ENCODE measurements at regions not wholly inside any gene's neighbourhood (a gene's known extent, or its start where the extent isn't known, plus 50 kb on each side); places are given as distances from the start of the nearest gene placed in this dataset.

- Histone ChIP-seq H3K27me3 (no peaks in the 10 kb centered on the region), H3K36me3 (no peaks in the 10 kb centered on the region), H3K4me1 (no peaks in the 10 kb centered on the region), H3K27ac (no peak overlapping the region), H3K4me3 (no peak overlapping the region), H3K9me3 (no peaks in the 10 kb centered on the region)
- intact Hi-C loops (cut with DNase I): no loop called here
- no peak for TF ChIP-seq CTCF (IDR thresholded peaks at IDR 0.05)
- DNase-seq (ENCODE audit: low spot score in 2 of 2): no peak
These were observed 87.9 kb upstream of the LINGO1 start for GRCh38 chr15:77720655-77721054.

GRCh38 chr15:77720173-77720572, 87.5 kb upstream of the LINGO1 start:
- Histone ChIP-seq H3K4me1 (no peaks in the 10 kb centered on the region), H3K27me3 (no peaks in the 10 kb centered on the region), H3K4me3 (no peak overlapping the region), H3K9me3 (no peaks in the 10 kb centered on the region), H3K27ac (no peak overlapping the region), H3K36me3 (no peaks in the 10 kb centered on the region)
- DNase-seq (ENCODE audit: low spot score in 2 of 2): no peak
- TF ChIP-seq CTCF (IDR thresholded peaks at IDR 0.05): no peak
- intact Hi-C loops (cut with DNase I): no loop called here

- intact Hi-C loops (cut with DNase I): no loop called here
- H3K27me3 ChIP-seq: no peaks in the 10 kb centered on the region
- H3K4me3 ChIP-seq: no peak overlapping the region
- H3K27ac ChIP-seq: no peak overlapping the region
- no peaks in the 10 kb centered on the region for H3K36me3 ChIP-seq
- no peaks in the 10 kb centered on the region for H3K4me1 ChIP-seq
- DNase-seq (ENCODE audit: low spot score in 2 of 2): no peak
- no peaks in the 10 kb centered on the region for H3K9me3 ChIP-seq
- TF ChIP-seq CTCF (IDR thresholded peaks at IDR 0.05): no peak
These were observed 86.7 kb upstream of the LINGO1 start for GRCh38 chr15:77719450-77719849.

GRCh38 chr15:77717333-77717990, 84.8 kb upstream of the LINGO1 start:
- TF ChIP-seq CTCF (IDR thresholded peaks at IDR 0.05): no peak
- no peaks in the 10 kb centered on the region for H3K9me3 ChIP-seq

GRCh38 chr15:77716632-77717332, 84.1 kb upstream of the LINGO1 start:
- no peaks in the 10 kb centered on the region for H3K9me3 ChIP-seq
- no peaks in the 10 kb centered on the region for H3K4me1 ChIP-seq
- DNase-seq (ENCODE audit: low spot score in 2 of 2): no peak
- H3K36me3 ChIP-seq: no peaks in the 10 kb centered on the region
- intact Hi-C loops (cut with DNase I): no loop called here
- H3K4me3 ChIP-seq: no peak overlapping the region
- H3K27ac ChIP-seq: no peak overlapping the region
- H3K27me3 ChIP-seq: no peaks in the 10 kb centered on the region
- no peak for TF ChIP-seq CTCF (IDR thresholded peaks at IDR 0.05)

More at GRCh38 chr15:77717333-77717990, 84.8 kb upstream of the LINGO1 start:
- Histone ChIP-seq H3K27me3 (no peaks in the 10 kb centered on the region), H3K4me1 (no peaks in the 10 kb centered on the region), H3K4me3 (no peak overlapping the region), H3K27ac (no peak overlapping the region), H3K36me3 (no peaks in the 10 kb centered on the region)
- intact Hi-C loops (cut with DNase I): no loop called here
- no peak for DNase-seq (ENCODE audit: low spot score in 2 of 2)

Data from ascending aorta (tissue), 2 donors.